ENCODE measurements at regions not wholly inside any gene's neighbourhood (a gene's known extent, or its start where the extent isn't known, plus 50 kb on each side); places are given as distances from the start of the nearest gene placed in this dataset.

GRCh38 chr11:64436000-64436399, 77.0 kb downstream of the RPS6KA4 start:
- TF ChIP-seq CTCF (IDR thresholded peaks at IDR 0.05; ENCODE audit: low read depth, low read length) (no peak), MAX (IDR thresholded peaks at IDR 0.05; ENCODE audit: low read depth, low read length) (no peak), POLR2A (IDR thresholded peaks at IDR 0.05; ENCODE audit: extremely low read depth, insufficient read length) (no peak)
